Brain microvascular endothelial cell (primary cell): ENCODE measurements at regions not wholly inside any gene's neighbourhood (a gene's known extent, or its start where the extent isn't known, plus 50 kb on each side); places are given as distances from the start of the nearest gene placed in this dataset.

Source experiments
- DNase-seq: peaks from one replicate; pipeline ENCODE4 v3.0.0-alpha.2; 2020
- H3K27ac ChIP-seq: fragments of 250-450 bp; sonication (Bioruptor Pico); 2 replicates; pipeline ENCODE4 v1.5.1; 2020; ENCODE audit warnings: mild to moderate bottlenecking, moderate library complexity
- H3K27me3 ChIP-seq: fragments of 250-450 bp; sonication (Bioruptor Pico); replicated peaks from 2 replicates; pipeline ENCODE4 v1.5.1; 2020; ENCODE audit warnings: mild to moderate bottlenecking
- H3K36me3 ChIP-seq: fragments of 250-450 bp; sonication (Bioruptor Pico); replicated peaks from 2 replicates; pipeline ENCODE4 v1.5.1; 2020; ENCODE audit warnings: mild to moderate bottlenecking
- H3K4me3 ChIP-seq: 2 replicates; pipeline ENCODE4 v1.5.1; 2011; ENCODE audit warnings: low read depth, mild to moderate bottlenecking, control low read depth, low read length, moderate library complexity
- CTCF ChIP-seq: IDR thresholded peaks from 2 replicates; pipeline ENCODE4 v1.5.1; 2011; ENCODE audit warnings: low read depth, mild to moderate bottlenecking, moderate library complexity, low read length, control low read depth, inconsistent platforms; ENCODE audit errors: missing control alignments
- in situ Hi-C: cut with HindIII; loops from 2 replicates; pipeline ENCODE4 v1.10.0; 2017; ENCODE audit warnings: low sequenced_read_pairs, low pct_ligation_motif_present

GRCh38 chr18:55120896-55121295 is 161.6 kb upstream of the CCDC68 start:
- no peak for TF ChIP-seq CTCF
- no peaks in the 10 kb centered on the region for H3K36me3 ChIP-seq
- H3K27me3 ChIP-seq: no peaks in the 10 kb centered on the region
- DNase-seq: no peak
- H3K27ac ChIP-seq: no peak overlapping the region
- no peak overlapping the region for H3K4me3 ChIP-seq
- in situ Hi-C loops: no loop called here

- Histone ChIP-seq H3K36me3 (no peaks in the 10 kb centered on the region), H3K27ac (peak overlapping the region; percentile 24), H3K4me3 (no peak overlapping the region), H3K27me3 (no peaks in the 10 kb centered on the region)
- in situ Hi-C loops: no loop called here
- no peak for DNase-seq
- no peak for TF ChIP-seq CTCF
Observed at GRCh38 chr18:55119434-55119833, 160.2 kb upstream of the CCDC68 start.

GRCh38 chr18:55119016-55119415 is 159.8 kb upstream of the CCDC68 start:
- H3K27ac ChIP-seq: peak overlapping the region; percentile 24
- no peak for DNase-seq
- H3K27me3 ChIP-seq: no peaks in the 10 kb centered on the region
- no peak overlapping the region for H3K4me3 ChIP-seq
- TF ChIP-seq CTCF: no peak
- in situ Hi-C loops: no loop called here
- no peaks in the 10 kb centered on the region for H3K36me3 ChIP-seq

GRCh38 chr18:55116863-55117262 is 157.6 kb upstream of the CCDC68 start:
- in situ Hi-C loops: no loop called here
- TF ChIP-seq CTCF: no peak
- H3K27me3 ChIP-seq: no peaks in the 10 kb centered on the region

GRCh38 chr18:55115606-55116005 is 156.3 kb upstream of the CCDC68 start:
- no peak for TF ChIP-seq CTCF
- no peak for DNase-seq
- Histone ChIP-seq H3K27me3 (no peaks in the 10 kb centered on the region), H3K36me3 (no peaks in the 10 kb centered on the region), H3K27ac (no peak overlapping the region), H3K4me3 (no peak overlapping the region)
- in situ Hi-C loops: no loop called here

More at GRCh38 chr18:55116863-55117262, 157.6 kb upstream of the CCDC68 start:
- no peak overlapping the region for H3K4me3 ChIP-seq
- H3K36me3 ChIP-seq: no peaks in the 10 kb centered on the region
- no peak overlapping the region for H3K27ac ChIP-seq
- DNase-seq: no peak

- Histone ChIP-seq H3K27ac (no peak overlapping the region), H3K36me3 (no peaks in the 10 kb centered on the region), H3K27me3 (no peaks in the 10 kb centered on the region), H3K4me3 (no peak overlapping the region)
- in situ Hi-C loops: no loop called here
- no peak for TF ChIP-seq CTCF
- no peak for DNase-seq
Observed at GRCh38 chr18:55114876-55115275, 155.6 kb upstream of the CCDC68 start.
